HCT116 (cell line): ENCODE measurements at regions not wholly inside any gene's neighbourhood (a gene's known extent, or its start where the extent isn't known, plus 50 kb on each side); places are given as distances from the start of the nearest gene placed in this dataset.

Experiments
- ATAC-seq: fragments of 200-7000 bp; cut with Tn5 transposase; 2 replicates; pipeline ENCODE4 v1.9.1; 2020; ENCODE audit warnings: mild to moderate bottlenecking, moderate library complexity
- BruUV-seq: library from RNA; stranded (reverse); fragments of 400-500 nt; replicated peaks from 2 replicates; lab custom pipeline; 2021; lab: Mats Ljungman, UMichigan
- CTCF ChIA-PET: fragments of 300-600 bp; sonication (Branson Sonifier 250); formaldehyde crosslinking; loops from one replicate; lab custom pipeline; 2021; ENCODE audit warnings: antibody characterized with exemption; lab: Charles Lee
- POLR2A ChIA-PET: fragments of 300-600, 350-600 bp; sonication (Branson Sonifier 250); formaldehyde crosslinking; loops from one replicate; lab custom pipeline; 2021; ENCODE audit warnings: antibody characterized with exemption; lab: Charles Lee
- RAD21 ChIA-PET, 2 experiments: fragments of 300-600 bp; sonication (Branson Sonifier 250); formaldehyde crosslinking; loops; one replicate each; lab custom pipeline; 2023; ENCODE audit warnings: low total read pairs in 2 of 2; ENCODE audit not compliant: uncharacterized antibody in 2 of 2, unreplicated experiment in 2 of 2, low non-redundant PET in 1 of 2; lab: Charles Lee
- DNase-seq: peaks from one replicate; pipeline ENCODE4 v3.0.0-alpha.2; 2010; ENCODE audit warnings: low read depth, low spot score
- H2AFZ ChIP-seq: fragments of 200-600 bp; shearing (Covaris generic), sonication (generic); 2 replicates; pipeline ENCODE4 v1.6.1; 2017; ENCODE audit warnings: low read depth, mixed run types, mixed read lengths, antibody characterized with exemption, low read length; ENCODE audit not compliant: poor library complexity, severe bottlenecking
- H3K27ac ChIP-seq: 2 replicates; pipeline ENCODE4 v1.5.1; 2012; ENCODE audit warnings: low read depth, low read length
- H3K27me3 ChIP-seq: fragments of 200-600 bp; sonication (generic); 2 replicates; pipeline ENCODE4 v1.6.1; 2016; ENCODE audit warnings: mixed run types, low read length, mixed read lengths; ENCODE audit not compliant: insufficient read depth
- H3K36me3 ChIP-seq, 2 experiments: fragments of 200-500 bp in 1 of 2; fragments of 200-600 bp in 1 of 2; sonication (Bioruptor generic) in 1 of 2; sonication (generic) in 1 of 2; 2 replicates each; pipeline versions ENCODE4 v1.5.1 to v1.6.1; 2014 to 2016; ENCODE audit warnings: low read length in 2 of 2, inconsistent platforms in 1 of 2, mixed read lengths in 1 of 2, mixed run types in 1 of 2; ENCODE audit not compliant: insufficient read depth in 2 of 2, control insufficient read depth in 1 of 2
- H3K4me1 ChIP-seq, 2 experiments: fragments of 200-600 bp in 1 of 2; sonication (generic) in 1 of 2; 2 replicates each; pipeline versions ENCODE4 v1.5.1 to v1.6.1; 2012 to 2017; ENCODE audit warnings: low read length in 2 of 2, inconsistent platforms in 1 of 2, mild to moderate bottlenecking in 1 of 2, mixed read lengths in 1 of 2, mixed run types in 1 of 2, moderate library complexity in 1 of 2; ENCODE audit not compliant: insufficient read depth in 2 of 2, control insufficient read depth in 1 of 2
- H3K4me2 ChIP-seq: fragments of 200-600 bp; sonication (generic); 2 replicates; pipeline ENCODE4 v1.6.1; 2017; ENCODE audit warnings: mixed run types, low read length, mixed read lengths
- H3K4me3 ChIP-seq, 2 experiments: fragments of 200-600 bp in 1 of 2; sonication (generic) in 1 of 2; replicated peaks in 1 of 2; 2 replicates each; pipeline ENCODE4 v1.5.1; 2011 to 2016; ENCODE audit warnings: low read length in 2 of 2, control low read depth in 1 of 2, low read depth in 1 of 2, mild to moderate bottlenecking in 1 of 2, mixed read lengths in 1 of 2, mixed run types in 1 of 2
- H3K79me2 ChIP-seq: fragments of 200-600 bp; sonication (generic); 2 replicates; pipeline ENCODE4 v1.6.1; 2017; ENCODE audit warnings: mild to moderate bottlenecking, mixed run types, low read length, moderate library complexity, mixed read lengths; ENCODE audit not compliant: insufficient read depth
- H3K9ac ChIP-seq: fragments of 200-600 bp; sonication (generic); 2 replicates; pipeline ENCODE4 v1.6.1; 2016; ENCODE audit warnings: low read length, mixed read lengths
- H3K9me2 ChIP-seq: fragments of 200-600 bp; sonication (generic), shearing (Covaris generic); 2 replicates; pipeline ENCODE4 v1.6.1; 2017; ENCODE audit warnings: mixed run types, mild to moderate bottlenecking, moderate library complexity; ENCODE audit not compliant: insufficient read depth
- H3K9me3 ChIP-seq, 2 experiments: fragments of 200-500 bp in 1 of 2; fragments of 200-600 bp in 1 of 2; sonication (Bioruptor generic) in 1 of 2; sonication (generic) in 1 of 2; 2 replicates each; pipeline ENCODE4 v1.6.1; 2014 to 2017; ENCODE audit warnings: low read length in 2 of 2, mixed read lengths in 2 of 2, inconsistent platforms in 1 of 2, low read depth in 1 of 2, mild to moderate bottlenecking in 1 of 2, mixed run types in 1 of 2, moderate library complexity in 1 of 2; ENCODE audit not compliant: control insufficient read depth in 1 of 2, insufficient read depth in 1 of 2
- H4K20me1 ChIP-seq: fragments of 200-600 bp; sonication (generic), shearing (Covaris generic); 2 replicates; pipeline ENCODE4 v1.6.1; 2017; ENCODE audit warnings: mixed run types, mild to moderate bottlenecking, moderate library complexity; ENCODE audit not compliant: insufficient read depth
- CBX3 ChIP-seq: IDR thresholded peaks from 2 replicates; pipeline ENCODE4 v1.6.1; 2012; ENCODE audit warnings: low read depth
- CEBPB ChIP-seq: IDR thresholded peaks from 2 replicates; pipeline ENCODE4 v1.6.1; 2012; ENCODE audit warnings: low read depth
- EGR1 ChIP-seq: IDR thresholded peaks from 2 replicates; pipeline ENCODE4 v1.6.1; 2012; ENCODE audit warnings: low read depth
- ELF1 ChIP-seq: IDR thresholded peaks from 2 replicates; pipeline ENCODE4 v1.6.1; 2012; ENCODE audit warnings: low read depth, borderline replicate concordance
- EZH2 ChIP-seq: fragments of 200-600 bp; sonication (generic); IDR thresholded peaks from 2 replicates; pipeline ENCODE4 v1.6.1; 2017; ENCODE audit warnings: antibody characterized with exemption, mixed run types
- FOSL1 ChIP-seq: IDR thresholded peaks from 2 replicates; pipeline ENCODE4 v1.6.1; 2012; ENCODE audit warnings: low read depth
- REST ChIP-seq: IDR thresholded peaks from 2 replicates; pipeline ENCODE4 v1.6.1; 2012; ENCODE audit warnings: low read depth
- SIN3A ChIP-seq: IDR thresholded peaks from 2 replicates; pipeline ENCODE4 v1.6.1; 2012; ENCODE audit warnings: low read depth
- SP1 ChIP-seq: IDR thresholded peaks from 2 replicates; pipeline ENCODE4 v1.6.1; 2012; ENCODE audit warnings: low read depth
- SRF ChIP-seq: IDR thresholded peaks from 2 replicates; pipeline ENCODE4 v1.6.1; 2012; ENCODE audit warnings: low read depth
- YY1 ChIP-seq: IDR thresholded peaks from 2 replicates; pipeline ENCODE4 v1.6.1; 2011; ENCODE audit warnings: low read length, low read depth, moderate library complexity, mild to moderate bottlenecking; ENCODE audit not compliant: insufficient replicate concordance; ENCODE audit errors: extremely low read depth
- ZFX ChIP-seq: fragments of 450-650 bp; IDR thresholded peaks from 2 replicates; pipeline ENCODE4 v1.6.1; 2017
- intact Hi-C: fragments of 100-400 bp; cut with micrococcal nuclease; formaldehyde crosslinking; loops from 2 replicates; pipeline ENCODE4 v1.10.0; 2022
- TF ChIP-seq, protein P1 (sequence below), 3 experiments: fragments of 200-600 bp in 1 of 3; sonication (generic) in 1 of 3; IDR thresholded peaks in 2 of 3; conservative IDR thresholded peaks in 1 of 3; 2 replicates each; pipeline ENCODE4 v1.5.1; 2012 to 2017; ENCODE audit warnings: low read depth in 2 of 3, low read length in 2 of 3, antibody characterized with exemption in 1 of 3, borderline replicate concordance in 1 of 3, control low read depth in 1 of 3, mild to moderate bottlenecking in 1 of 3, mixed read lengths in 1 of 3, mixed run types in 1 of 3, moderate library complexity in 1 of 3; ENCODE audit not compliant: insufficient read depth in 1 of 3
- TF ChIP-seq, protein P2 (sequence below): IDR thresholded peaks from 2 replicates; pipeline ENCODE4 v1.6.1; 2012

DNA sequence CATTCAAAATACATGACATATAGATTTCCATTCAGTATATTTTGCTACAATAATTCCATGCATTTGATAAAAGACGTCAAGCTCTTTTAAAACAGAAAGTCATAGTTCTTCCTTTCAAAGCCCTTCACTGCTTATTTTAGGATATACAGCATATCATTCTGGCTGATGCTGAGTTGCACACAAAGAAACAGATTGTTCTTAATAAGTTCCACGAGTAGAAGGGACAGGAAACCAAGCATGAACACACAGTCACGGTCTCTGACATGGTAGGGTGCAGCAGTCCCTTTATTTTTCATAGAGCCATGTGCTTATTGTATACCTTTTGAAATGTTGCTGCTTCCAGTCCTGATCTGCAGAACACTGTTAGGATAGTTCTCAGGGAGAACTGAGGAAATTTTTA is 85.4 kb downstream of the MAGEB10 start:
- TF ChIP-seq ZFX (no peak), CEBPB (no peak), YY1 (no peak), ELF1 (no peak), FOSL1 (no peak), EGR1 (no peak), SIN3A (no peak), SRF (no peak), EZH2 (no peak), REST (no peak), SP1 (no peak), CBX3 (no peak)
- TF ChIP-seq, protein P1, sequence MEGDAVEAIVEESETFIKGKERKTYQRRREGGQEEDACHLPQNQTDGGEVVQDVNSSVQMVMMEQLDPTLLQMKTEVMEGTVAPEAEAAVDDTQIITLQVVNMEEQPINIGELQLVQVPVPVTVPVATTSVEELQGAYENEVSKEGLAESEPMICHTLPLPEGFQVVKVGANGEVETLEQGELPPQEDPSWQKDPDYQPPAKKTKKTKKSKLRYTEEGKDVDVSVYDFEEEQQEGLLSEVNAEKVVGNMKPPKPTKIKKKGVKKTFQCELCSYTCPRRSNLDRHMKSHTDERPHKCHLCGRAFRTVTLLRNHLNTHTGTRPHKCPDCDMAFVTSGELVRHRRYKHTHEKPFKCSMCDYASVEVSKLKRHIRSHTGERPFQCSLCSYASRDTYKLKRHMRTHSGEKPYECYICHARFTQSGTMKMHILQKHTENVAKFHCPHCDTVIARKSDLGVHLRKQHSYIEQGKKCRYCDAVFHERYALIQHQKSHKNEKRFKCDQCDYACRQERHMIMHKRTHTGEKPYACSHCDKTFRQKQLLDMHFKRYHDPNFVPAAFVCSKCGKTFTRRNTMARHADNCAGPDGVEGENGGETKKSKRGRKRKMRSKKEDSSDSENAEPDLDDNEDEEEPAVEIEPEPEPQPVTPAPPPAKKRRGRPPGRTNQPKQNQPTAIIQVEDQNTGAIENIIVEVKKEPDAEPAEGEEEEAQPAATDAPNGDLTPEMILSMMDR (IDR thresholded peaks at IDR 0.05 in 2 of 3, conservative IDR thresholded peaks at IDR 0.05 in 1 of 3; ENCODE audit: borderline replicate concordance in 1 of 3, insufficient read depth in 1 of 3, low read depth in 2 of 3, low read length in 2 of 3) = no peak
- TF ChIP-seq, protein P2, sequence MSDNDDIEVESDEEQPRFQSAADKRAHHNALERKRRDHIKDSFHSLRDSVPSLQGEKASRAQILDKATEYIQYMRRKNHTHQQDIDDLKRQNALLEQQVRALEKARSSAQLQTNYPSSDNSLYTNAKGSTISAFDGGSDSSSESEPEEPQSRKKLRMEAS = no peak
- H3K9ac ChIP-seq = no peak overlapping the region
- no peak overlapping the region for H3K27ac ChIP-seq
- peaks cover 0 to 15% of the 10 kb centered on the region in 2 experiments; a peak in 2 of 4 replicates for H3K4me1 ChIP-seq
- ChIA-PET POLR2A (no interaction called here), RAD21 (no interaction called here), CTCF (no interaction called here)
- intact Hi-C loops = no loop called here
- H2AFZ ChIP-seq = no peak overlapping the region
- ATAC-seq (no peak), DNase-seq (no peak)
- H3K27me3 ChIP-seq = no peaks in the 10 kb centered on the region
- H3K4me3 ChIP-seq = no peak overlapping the region
- no peaks in the 10 kb centered on the region for H3K9me3 ChIP-seq
- BruUV-seq = no TSS peak
- no peaks in the 10 kb centered on the region for H3K79me2 ChIP-seq
- H3K9me2 ChIP-seq = no peaks in the 10 kb centered on the region
- H3K36me3 ChIP-seq = no peaks in the 10 kb centered on the region
- H3K4me2 ChIP-seq = no peak overlapping the region
- no peaks in the 10 kb centered on the region for H4K20me1 ChIP-seq
